HG03558 (cell line): ENCODE measurements at regions not wholly inside any gene's neighbourhood (a gene's known extent, or its start where the extent isn't known, plus 50 kb on each side); places are given as distances from the start of the nearest gene placed in this dataset.

Source experiments
- ATAC-seq: cut with Tn5 transposase; IDR thresholded peaks from one replicate; pipeline ENCODE4 v1.9.1; 2021; ENCODE audit warnings: moderate number of reproducible peaks; ENCODE audit not compliant: unreplicated experiment; ENCODE audit errors: extremely low read depth

DNA sequence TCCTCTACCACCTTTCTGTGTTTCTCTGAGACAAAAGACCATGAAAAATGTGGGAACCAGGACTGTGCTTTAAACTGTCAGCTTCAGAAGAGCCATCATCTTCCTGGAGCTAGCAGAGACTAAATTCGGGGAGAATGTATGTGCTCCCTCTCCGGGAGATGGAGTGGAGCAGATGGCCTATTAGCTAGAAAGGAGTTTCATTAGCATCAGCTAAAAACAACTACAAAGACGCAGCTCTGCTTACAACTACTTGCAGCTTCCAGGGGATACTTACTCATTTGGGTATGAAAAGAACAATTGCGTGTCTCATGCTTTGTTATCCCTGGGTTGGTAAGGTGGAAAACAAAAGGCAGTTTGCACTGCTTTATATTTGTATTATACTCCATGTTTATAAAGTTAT lies 159.6 kb downstream of the MFSD1 start:
- ATAC-seq = no peak

DNA sequence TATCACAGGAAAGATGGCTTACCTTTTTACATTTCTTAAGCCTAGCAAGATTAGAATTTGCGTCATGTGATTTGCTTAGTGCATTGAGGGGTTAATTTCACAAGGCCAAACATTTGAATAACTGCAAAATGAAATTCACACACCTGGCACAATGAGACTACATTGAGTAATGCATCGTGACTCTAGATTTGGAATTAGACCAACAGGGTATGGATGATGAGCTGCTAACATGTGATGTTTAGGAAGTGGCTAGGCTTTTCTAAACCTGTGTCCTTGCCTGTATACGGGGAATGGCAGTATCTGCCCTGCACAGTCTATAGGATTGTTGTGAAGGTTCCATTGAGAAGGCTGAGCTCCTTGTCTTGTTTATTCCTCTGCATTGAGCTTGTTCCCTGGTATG lies 160.1 kb downstream of the MFSD1 start:
- no peak for ATAC-seq

- no peak for ATAC-seq
Measured at GRCh38 chr3:158970006-158970405, 168.2 kb downstream of the MFSD1 start.

- no peak for ATAC-seq
Measured at GRCh38 chr3:158974904-158975303, 173.1 kb downstream of the MFSD1 start.

DNA sequence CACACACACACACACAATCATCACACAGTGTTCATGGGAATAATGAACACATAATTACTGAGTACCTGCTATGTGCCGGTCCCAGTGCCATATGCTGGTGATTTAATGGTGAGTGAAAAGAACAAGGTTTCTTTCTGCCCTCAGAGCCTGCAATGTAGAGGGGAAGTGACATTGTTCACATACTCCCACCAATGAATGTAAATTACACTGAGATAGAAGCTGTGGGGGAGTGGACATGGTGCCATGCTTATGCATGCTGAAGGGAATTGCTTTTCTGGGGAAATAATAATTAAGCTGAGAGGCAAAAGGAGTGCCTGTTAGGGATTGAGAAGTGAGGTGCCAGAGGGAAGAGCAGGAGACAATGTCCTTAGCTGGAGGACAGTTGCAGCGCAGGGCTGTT lies 175.1 kb downstream of the MFSD1 start:
- no peak for ATAC-seq

- no peak for ATAC-seq
Measured at GRCh38 chr3:158977497-158977896, 175.6 kb downstream of the MFSD1 start.

DNA sequence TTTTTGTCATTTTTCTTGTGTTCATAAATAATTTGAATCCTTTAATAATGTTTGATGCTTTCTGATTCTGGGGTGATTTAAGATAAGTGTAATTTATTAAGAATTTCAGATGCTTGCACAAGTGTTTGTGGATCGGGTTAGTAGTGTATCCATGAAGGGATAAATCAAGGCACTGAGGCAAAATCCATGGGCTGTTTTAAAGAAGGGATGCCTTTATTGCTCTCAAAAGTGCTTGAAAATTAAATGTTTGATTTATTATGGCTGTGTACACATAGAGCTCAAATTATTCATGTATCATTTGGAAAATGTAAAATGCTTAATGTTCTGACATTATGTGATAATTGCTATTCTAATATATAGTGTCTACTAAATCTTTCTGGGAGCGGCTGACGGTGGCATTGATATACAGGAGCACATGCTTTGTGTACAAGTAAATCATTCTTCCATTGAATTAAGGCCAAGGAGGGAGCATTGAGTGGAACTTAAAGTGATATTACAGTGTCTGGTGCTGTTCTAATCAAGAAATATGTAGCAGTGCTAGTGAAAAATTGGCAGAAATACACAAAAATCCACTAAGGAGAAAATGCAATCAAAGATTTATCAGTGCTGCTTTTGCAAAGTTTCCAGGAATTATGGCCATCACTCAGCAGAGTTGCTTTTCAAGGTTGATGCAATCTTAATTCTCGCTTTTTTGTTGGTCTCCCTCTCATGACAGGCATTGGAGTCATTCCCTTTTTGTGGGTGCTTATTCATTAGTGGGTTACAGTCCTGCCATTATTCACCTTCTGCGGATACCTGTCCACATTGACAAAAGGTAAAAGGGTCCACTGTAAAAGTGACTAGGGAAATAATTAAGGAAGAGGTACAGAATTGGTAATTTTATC lies 181.6 kb downstream of the MFSD1 start:
- ATAC-seq = no peak

- no peak for ATAC-seq
Measured at GRCh38 chr3:158991146-158991705, 189.4 kb downstream of the MFSD1 start.

DNA sequence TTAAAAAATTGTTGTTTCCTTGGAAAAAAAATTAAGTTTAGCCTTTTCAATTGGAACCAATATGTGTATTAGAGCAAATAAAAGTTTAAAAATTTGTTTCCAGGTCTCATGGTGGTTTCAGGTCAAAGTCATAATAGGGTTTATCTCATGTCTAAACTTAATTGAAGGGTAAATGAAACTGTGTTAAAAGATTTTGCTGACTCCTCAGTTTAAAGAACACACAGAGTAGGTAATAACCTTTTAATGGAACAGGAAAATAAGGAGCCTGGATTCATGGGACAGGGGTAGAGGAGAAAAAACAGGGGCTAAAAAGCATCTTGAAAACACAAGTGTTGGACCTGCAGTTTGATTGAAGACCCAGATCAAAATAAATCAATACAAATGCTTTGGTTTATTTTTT lies 190.6 kb downstream of the MFSD1 start:
- ATAC-seq = no peak

GRCh38 chr3:158994386-158994785 lies 192.5 kb downstream of the MFSD1 start:
- no peak for ATAC-seq

GRCh38 chr3:159001711-159002110 lies 199.9 kb downstream of the MFSD1 start:
- ATAC-seq = no peak

DNA sequence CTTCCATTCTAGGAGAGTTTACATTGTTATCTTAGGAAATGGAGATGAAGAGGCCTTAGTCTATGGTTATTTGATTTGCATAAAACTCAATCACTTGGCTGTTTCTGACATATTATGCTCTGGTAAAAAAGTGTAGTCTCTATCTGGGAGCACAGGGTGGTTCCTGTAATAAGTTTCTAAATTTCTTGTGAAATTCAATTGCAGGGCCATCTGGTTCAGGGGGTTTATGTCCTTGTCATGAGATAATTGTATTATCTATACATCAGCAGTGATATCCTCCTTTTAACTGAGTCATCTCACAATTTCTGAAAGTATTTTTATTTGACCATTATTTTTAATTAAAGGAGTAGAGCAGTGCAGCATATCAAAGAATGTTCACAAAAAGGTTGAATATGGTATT lies 203.3 kb downstream of the MFSD1 start:
- no peak for ATAC-seq

DNA sequence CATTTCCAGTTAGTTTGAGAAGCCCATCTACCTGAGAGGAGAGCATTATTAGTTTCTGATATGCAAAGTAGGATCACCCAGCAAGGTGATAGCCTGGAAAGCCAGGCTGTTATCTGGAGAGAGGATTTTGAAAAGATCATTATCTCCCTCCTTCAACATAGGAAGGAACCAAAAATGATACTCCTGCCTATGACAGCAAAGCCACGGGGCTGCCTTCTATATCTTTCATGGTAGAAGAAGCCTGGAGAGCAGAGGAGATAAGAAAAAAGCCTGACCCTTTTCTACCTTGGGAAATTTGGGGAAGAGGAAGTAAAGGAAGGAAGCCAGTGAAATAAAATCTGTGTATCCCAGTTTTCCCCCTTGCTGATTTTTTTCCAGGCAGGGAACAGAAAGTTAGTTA lies 205.5 kb downstream of the MFSD1 start:
- no peak for ATAC-seq

DNA sequence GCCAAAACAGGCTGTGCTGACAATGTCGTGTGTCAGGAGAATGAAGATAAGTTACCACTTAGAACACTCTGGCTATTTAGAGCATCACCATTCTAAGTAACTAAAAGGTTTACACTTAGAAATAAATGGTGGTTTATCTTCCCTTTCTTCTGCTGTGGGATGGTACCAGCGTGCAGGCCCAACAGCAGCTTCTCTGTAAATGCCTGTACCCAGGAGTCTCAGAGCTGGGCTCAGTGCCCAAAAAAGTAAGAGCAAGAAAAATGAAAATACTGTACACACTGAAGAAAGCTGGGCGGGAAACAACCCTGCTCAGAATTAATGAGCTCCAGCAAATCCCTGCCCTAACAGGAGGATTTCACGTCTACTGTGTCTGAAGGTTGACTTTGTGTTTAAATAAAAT lies 206.5 kb downstream of the MFSD1 start:
- no peak for ATAC-seq

DNA sequence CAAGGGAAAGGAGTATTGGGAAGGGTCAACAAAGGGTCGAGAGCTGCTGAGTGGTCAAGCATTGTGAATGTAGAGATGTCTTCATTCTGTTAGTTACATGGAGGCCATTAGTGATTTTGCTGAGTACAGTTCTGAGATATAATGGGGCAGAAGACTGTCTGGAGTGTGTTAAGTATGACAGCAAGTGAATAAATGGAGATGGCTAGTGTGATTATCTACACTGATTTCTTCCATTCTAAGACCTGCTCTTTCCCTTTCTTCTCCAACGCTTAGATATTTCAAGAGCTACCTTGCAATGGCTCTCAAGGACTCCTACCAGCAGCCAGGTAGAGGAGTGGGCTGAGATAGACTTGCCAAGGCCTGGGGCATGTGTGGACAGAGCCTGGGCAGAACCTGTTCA lies 216.5 kb downstream of the MFSD1 start:
- no peak for ATAC-seq

DNA sequence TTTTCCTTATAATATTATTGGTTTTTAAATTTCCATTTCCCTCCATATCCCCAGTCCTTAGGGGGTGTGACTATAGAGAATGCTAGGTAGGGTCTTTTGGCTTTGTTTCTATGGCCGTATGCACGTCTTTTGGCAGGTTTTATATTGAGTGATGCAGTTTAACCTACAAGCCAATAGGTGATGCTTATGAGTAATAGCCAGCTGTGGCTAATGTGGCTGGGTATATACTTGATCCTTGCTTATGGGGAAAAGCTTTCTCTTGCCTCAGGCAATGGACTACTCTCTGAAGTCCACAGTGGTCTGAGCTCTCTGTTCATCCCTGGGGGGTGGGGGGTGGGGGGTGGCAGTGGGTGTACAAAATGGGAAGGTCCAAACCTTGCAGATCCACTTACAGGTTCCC lies 223.9 kb downstream of the MFSD1 start:
- no peak for ATAC-seq

DNA sequence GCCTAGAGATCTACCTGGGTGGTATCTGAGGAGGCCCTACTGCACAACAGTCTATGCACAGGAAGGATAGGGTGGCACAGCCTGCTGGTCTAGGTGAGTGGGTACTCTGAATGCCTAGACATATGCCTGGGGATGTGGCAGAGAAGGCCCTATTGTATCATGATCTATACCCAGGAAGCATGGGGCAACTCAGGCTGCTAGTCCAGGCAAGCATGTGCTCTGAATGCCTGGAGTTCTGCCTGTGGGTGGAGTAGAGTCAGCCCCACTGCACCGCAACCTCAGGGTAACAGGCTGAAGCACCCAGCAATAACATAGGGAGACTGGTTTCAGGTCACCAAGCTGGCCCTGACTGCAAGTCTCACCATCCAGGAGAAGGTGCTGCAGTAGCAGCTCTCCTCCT lies 224.7 kb downstream of the MFSD1 start:
- no peak for ATAC-seq

DNA sequence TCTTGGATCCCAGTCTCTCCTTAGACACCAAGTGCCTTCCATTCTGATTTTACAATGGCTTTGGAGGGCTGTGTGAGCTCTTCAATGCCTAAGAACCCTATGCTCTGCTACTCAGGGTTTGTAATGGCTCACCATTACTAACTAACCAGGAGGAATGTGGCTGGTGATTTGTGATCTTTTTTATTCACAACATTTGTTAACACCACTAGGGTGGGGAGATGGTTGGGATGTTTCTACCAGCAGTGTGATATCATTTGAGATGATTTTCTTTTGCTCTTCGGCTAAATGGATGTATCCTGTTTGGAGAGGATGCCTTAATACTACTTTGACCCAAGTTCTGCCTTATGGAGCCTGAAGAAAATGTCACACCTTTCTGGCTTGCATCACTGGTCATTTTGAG lies 226.9 kb downstream of the MFSD1 start:
- ATAC-seq = no peak

DNA sequence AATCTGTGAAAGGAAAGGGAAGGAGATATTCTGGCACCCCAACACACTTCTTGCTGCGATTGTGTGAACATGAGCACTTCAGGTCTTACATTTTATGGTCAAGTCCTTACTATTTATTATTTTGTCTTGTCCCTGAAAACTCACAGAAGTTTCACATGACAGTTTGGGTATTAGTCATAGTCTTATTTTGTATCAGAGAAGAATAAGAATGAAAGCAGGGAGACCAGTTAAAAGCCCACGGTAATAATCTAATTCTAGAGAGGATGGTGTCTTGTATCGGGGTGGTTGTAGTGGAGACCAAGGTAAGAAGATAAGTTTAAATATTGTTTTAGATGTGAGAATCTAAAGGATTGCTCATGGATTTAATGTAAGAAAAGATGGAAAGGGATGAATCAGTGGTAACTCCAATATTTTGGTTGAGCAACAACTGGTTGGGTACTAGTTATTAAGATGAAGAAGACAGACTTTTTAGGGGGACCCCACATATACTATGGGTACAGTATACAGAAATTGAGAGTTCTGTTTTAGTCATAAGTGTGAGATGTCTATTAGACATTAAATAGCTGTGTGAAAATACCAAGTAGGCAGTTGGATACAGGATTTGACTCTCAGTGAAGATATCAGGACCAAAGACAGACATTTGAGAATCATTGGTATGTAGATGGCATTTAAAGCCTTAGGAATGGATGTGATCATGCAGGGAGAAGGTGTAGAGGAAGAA lies 227.6 kb downstream of the MFSD1 start:
- ATAC-seq = peak; percentile 69

GRCh38 chr3:159030138-159030670 lies 228.3 kb downstream of the MFSD1 start:
- no peak for ATAC-seq
